ENCODE measurements at regions not wholly inside any gene's neighbourhood (a gene's known extent, or its start where the extent isn't known, plus 50 kb on each side); places are given as distances from the start of the nearest gene placed in this dataset.

DNA sequence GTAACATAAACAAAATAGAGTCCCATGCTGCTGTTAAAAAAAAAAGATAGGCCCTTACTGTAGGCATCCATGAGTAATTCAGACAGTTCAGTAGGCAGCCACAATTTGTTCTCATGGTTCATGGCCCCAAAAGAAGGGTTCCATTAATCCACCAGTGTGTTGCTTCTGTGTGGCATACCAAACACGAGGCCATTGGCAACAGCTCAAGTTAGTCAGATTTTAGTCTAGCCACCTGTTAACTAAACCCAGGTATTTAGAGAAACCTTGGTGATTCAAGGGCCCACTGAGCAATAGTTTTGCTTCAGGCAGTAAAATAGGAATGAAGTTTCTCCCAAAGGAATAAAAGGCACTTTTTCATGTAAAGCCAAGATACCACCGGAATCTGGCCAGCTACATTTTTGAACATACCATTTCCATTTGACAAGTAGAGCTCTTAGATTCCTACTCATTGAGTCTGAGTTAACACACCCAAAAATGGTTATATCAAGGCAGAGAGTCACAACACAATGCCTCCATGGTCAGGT is 80.1 kb upstream of the SRD5A2 start:
- ATAC-seq (ENCODE audit: low read depth), result no peak
- ChIA-PET CTCF (no interaction called here), POLR2A (no interaction called here)
- Mint-ChIP-seq H3K9me3 (ENCODE audit: insufficient read depth) (no peaks in the 10 kb centered on the region), H3K4me3 (no peak overlapping the region), H3K4me1 (no peaks in the 10 kb centered on the region), H3K27ac (no peak overlapping the region), H3K27me3 (peaks cover 9% of the 10 kb centered on the region)
- intact Hi-C loops (cut with micrococcal nuclease), result no loop called here
- Histone ChIP-seq H3K79me2 (ENCODE audit: control insufficient read depth, insufficient read depth, low read length) (no peaks in the 10 kb centered on the region), H2AFZ (ENCODE audit: insufficient read depth, low read depth, low read length, poor library complexity, severe bottlenecking) (no peak overlapping the region), H3K4me1 (ENCODE audit: control insufficient read depth in 2 of 2, insufficient read depth in 2 of 2, low read length in 2 of 2) (no peaks in the 10 kb centered on the region), H3K4me2 (replicated peaks; ENCODE audit: low read depth, low read length, poor library complexity, severe bottlenecking) (no peak overlapping the region), H3K27ac (ENCODE audit: low read length in 2 of 2) (no peak overlapping the region), H3K9me3 (ENCODE audit: control extremely low read depth in 1 of 3, control insufficient read depth in 2 of 3, insufficient read depth in 1 of 3, low read length in 2 of 3) (no peaks in the 10 kb centered on the region), H4K20me1 (ENCODE audit: control insufficient read depth, insufficient read depth, low read length, poor library complexity, severe bottlenecking) (no peaks in the 10 kb centered on the region), H3K9ac (ENCODE audit: low read length) (no peak overlapping the region), H3K27me3 (replicated peaks in 1 of 4; ENCODE audit: control extremely low read depth in 1 of 4, control insufficient read depth in 3 of 4, insufficient read depth in 4 of 4, low read length in 3 of 4) (peaks cover 0 to 3% (median 1%) of the 10 kb centered on the region in 4 experiments), H3K36me3 (replicated peaks in 1 of 2; ENCODE audit: control extremely low read depth in 1 of 2, control insufficient read depth in 1 of 2, extremely low read depth in 1 of 2, insufficient read depth in 2 of 2, low read length in 1 of 2) (no peaks in the 10 kb centered on the region), H3K4me3 (ENCODE audit: control extremely low read depth in 1 of 5, extremely low read depth in 1 of 5, insufficient read depth in 1 of 5, low read depth in 2 of 5, low read length in 4 of 5) (no peak overlapping the region)
- no peak for DNase-seq
- TF ChIP-seq, protein P1, sequence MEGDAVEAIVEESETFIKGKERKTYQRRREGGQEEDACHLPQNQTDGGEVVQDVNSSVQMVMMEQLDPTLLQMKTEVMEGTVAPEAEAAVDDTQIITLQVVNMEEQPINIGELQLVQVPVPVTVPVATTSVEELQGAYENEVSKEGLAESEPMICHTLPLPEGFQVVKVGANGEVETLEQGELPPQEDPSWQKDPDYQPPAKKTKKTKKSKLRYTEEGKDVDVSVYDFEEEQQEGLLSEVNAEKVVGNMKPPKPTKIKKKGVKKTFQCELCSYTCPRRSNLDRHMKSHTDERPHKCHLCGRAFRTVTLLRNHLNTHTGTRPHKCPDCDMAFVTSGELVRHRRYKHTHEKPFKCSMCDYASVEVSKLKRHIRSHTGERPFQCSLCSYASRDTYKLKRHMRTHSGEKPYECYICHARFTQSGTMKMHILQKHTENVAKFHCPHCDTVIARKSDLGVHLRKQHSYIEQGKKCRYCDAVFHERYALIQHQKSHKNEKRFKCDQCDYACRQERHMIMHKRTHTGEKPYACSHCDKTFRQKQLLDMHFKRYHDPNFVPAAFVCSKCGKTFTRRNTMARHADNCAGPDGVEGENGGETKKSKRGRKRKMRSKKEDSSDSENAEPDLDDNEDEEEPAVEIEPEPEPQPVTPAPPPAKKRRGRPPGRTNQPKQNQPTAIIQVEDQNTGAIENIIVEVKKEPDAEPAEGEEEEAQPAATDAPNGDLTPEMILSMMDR (IDR thresholded peaks at IDR 0.05), result no peak
- no peak for TF ChIP-seq EZH2 (IDR thresholded peaks at IDR 0.05; ENCODE audit: borderline replicate concordance, insufficient read depth, low read depth, low read length, poor library complexity, severe bottlenecking)
- WGBS (ENCODE audit: insufficient coverage), result 88% methylated on average over 1 of the region's 2 CpGs

DNA sequence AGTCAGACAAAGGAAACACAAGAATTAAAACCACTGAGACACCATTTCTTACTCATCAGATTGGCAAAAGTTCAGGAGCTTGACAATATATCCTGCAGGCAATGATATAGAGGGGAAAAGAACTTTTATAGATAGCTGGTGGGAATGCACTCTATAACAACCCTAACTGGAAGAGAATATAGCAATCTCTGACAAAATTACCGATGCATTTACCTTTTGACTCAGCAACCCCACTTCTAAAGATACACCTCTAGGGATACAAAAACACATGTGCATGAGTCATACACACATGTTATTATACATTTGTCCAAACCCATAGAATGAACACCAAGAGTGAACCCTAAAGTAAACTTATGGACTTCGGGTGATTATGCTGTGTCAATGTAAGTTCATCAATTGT is 79.4 kb upstream of the SRD5A2 start:
- ChIA-PET CTCF (no interaction called here), POLR2A (no interaction called here)
- H3K9ac ChIP-seq (ENCODE audit: low read length), result no peak overlapping the region

More for the DNA sequence above, 79.4 kb upstream of the SRD5A2 start:
- Histone ChIP-seq H3K27ac (ENCODE audit: low read length in 2 of 2) (no peak overlapping the region), H3K36me3 (replicated peaks in 1 of 2; ENCODE audit: control extremely low read depth in 1 of 2, control insufficient read depth in 1 of 2, extremely low read depth in 1 of 2, insufficient read depth in 2 of 2, low read length in 1 of 2) (no peaks in the 10 kb centered on the region), H4K20me1 (ENCODE audit: control insufficient read depth, insufficient read depth, low read length, poor library complexity, severe bottlenecking) (no peaks in the 10 kb centered on the region), H2AFZ (ENCODE audit: insufficient read depth, low read depth, low read length, poor library complexity, severe bottlenecking) (no peak overlapping the region), H3K79me2 (ENCODE audit: control insufficient read depth, insufficient read depth, low read length) (no peaks in the 10 kb centered on the region), H3K4me1 (ENCODE audit: control insufficient read depth in 2 of 2, insufficient read depth in 2 of 2, low read length in 2 of 2) (no peaks in the 10 kb centered on the region), H3K4me3 (ENCODE audit: control extremely low read depth in 1 of 5, extremely low read depth in 1 of 5, insufficient read depth in 1 of 5, low read depth in 2 of 5, low read length in 4 of 5) (no peak overlapping the region), H3K27me3 (replicated peaks in 1 of 4; ENCODE audit: control extremely low read depth in 1 of 4, control insufficient read depth in 3 of 4, insufficient read depth in 4 of 4, low read length in 3 of 4) (peaks cover 0 to 3% (median 1%) of the 10 kb centered on the region in 4 experiments), H3K4me2 (replicated peaks; ENCODE audit: low read depth, low read length, poor library complexity, severe bottlenecking) (no peak overlapping the region), H3K9me3 (ENCODE audit: control extremely low read depth in 1 of 3, control insufficient read depth in 2 of 3, insufficient read depth in 1 of 3, low read length in 2 of 3) (no peaks in the 10 kb centered on the region)
- Mint-ChIP-seq H3K27me3 (peaks cover 8% of the 10 kb centered on the region), H3K4me1 (no peaks in the 10 kb centered on the region), H3K9me3 (ENCODE audit: insufficient read depth) (no peaks in the 10 kb centered on the region), H3K27ac (no peak overlapping the region), H3K4me3 (no peak overlapping the region)
- 67% methylated on average over 1 of the region's 2 CpGs for WGBS (ENCODE audit: insufficient coverage)
- intact Hi-C loops (cut with micrococcal nuclease), result no loop called here
- ATAC-seq (ENCODE audit: low read depth), result no peak
- no peak for DNase-seq
- TF ChIP-seq, protein P1 (IDR thresholded peaks at IDR 0.05), result no peak
- no peak for TF ChIP-seq EZH2 (IDR thresholded peaks at IDR 0.05; ENCODE audit: borderline replicate concordance, insufficient read depth, low read depth, low read length, poor library complexity, severe bottlenecking)
